Neural cell (in vitro differentiated cells): ENCODE measurements at regions not wholly inside any gene's neighbourhood (a gene's known extent, or its start where the extent isn't known, plus 50 kb on each side); places are given as distances from the start of the nearest gene placed in this dataset.

ENCODE experiments used
- H2AFZ ChIP-seq: fragments of 200-600, 300-800 bp; sonication (generic), shearing (Covaris generic); 2 replicates; pipeline ENCODE4 v1.6.0; 2014; ENCODE audit warnings: low read depth, mild to moderate bottlenecking, antibody characterized with exemption, low read length, moderate library complexity
- H3F3A ChIP-seq: fragments of 200-600 bp; shearing (Covaris generic); 2 replicates; pipeline ENCODE4 v1.6.1; 2016; ENCODE audit warnings: mild to moderate bottlenecking, moderate library complexity, mixed read lengths, antibody characterized with exemption, low read length; ENCODE audit not compliant: insufficient read depth, poor library complexity, severe bottlenecking
- H3K27ac ChIP-seq: fragments of 200-600, 300-800 bp; sonication (generic), shearing (Covaris generic); 2 replicates; pipeline ENCODE4 v1.5.1; 2014; ENCODE audit warnings: mild to moderate bottlenecking, low read length, moderate library complexity
- H3K27me3 ChIP-seq: fragments of 300-800, 200-600 bp; sonication (generic), shearing (Covaris generic); 2 replicates; pipeline ENCODE4 v1.6.0; 2014; ENCODE audit warnings: mild to moderate bottlenecking, low read depth, low read length, moderate library complexity; ENCODE audit not compliant: insufficient read depth
- H3K36me3 ChIP-seq: fragments of 300-800, 200-600 bp; sonication (generic), shearing (Covaris generic); 2 replicates; pipeline ENCODE4 v1.5.1; 2014; ENCODE audit warnings: mild to moderate bottlenecking, antibody characterized with exemption, low read length, moderate library complexity; ENCODE audit not compliant: insufficient read depth
- H3K4me2 ChIP-seq: fragments of 300-800, 200-600 bp; sonication (generic), shearing (Covaris generic); 2 replicates; pipeline ENCODE4 v1.6.0; 2014; ENCODE audit warnings: mild to moderate bottlenecking, low read length
- H3K4me3 ChIP-seq: fragments of 300-800, 200-600 bp; sonication (generic), shearing (Covaris generic); 2 replicates; pipeline ENCODE4 v1.5.1; 2014; ENCODE audit warnings: mild to moderate bottlenecking, low read length, moderate library complexity
- H3K79me2 ChIP-seq: fragments of 200-600 bp; shearing (Covaris generic); replicated peaks from 2 replicates; pipeline ENCODE4 v1.6.0; 2014; ENCODE audit warnings: mild to moderate bottlenecking, low read length, moderate library complexity; ENCODE audit not compliant: insufficient read depth
- H3K9ac ChIP-seq: fragments of 300-800, 200-600 bp; sonication (generic), shearing (Covaris generic); 2 replicates; pipeline ENCODE4 v1.6.1; 2016; ENCODE audit warnings: mild to moderate bottlenecking, low read length, mixed read lengths
- H3K9me2 ChIP-seq: fragments of 200-600 bp; shearing (Covaris generic); 2 replicates; pipeline ENCODE4 v1.6.1; 2016; ENCODE audit warnings: mild to moderate bottlenecking, low read length, mixed read lengths; ENCODE audit not compliant: insufficient read depth
- H3K9me3 ChIP-seq: fragments of 200-600, 300-800 bp; sonication (generic), shearing (Covaris generic); 2 replicates; pipeline ENCODE4 v1.6.1; 2016; ENCODE audit warnings: mild to moderate bottlenecking, mixed run types, low read length, moderate library complexity, mixed read lengths
- H4K20me1 ChIP-seq: fragments of 200-600 bp; shearing (Covaris generic); 2 replicates; pipeline ENCODE4 v1.6.1; 2016; ENCODE audit warnings: mild to moderate bottlenecking, mixed run types; ENCODE audit not compliant: insufficient read depth
- EP300 ChIP-seq: fragments of 450-650 bp; conservative IDR thresholded peaks from 2 replicates; pipeline ENCODE4 v1.6.1; 2014; ENCODE audit warnings: antibody characterized with exemption, mild to moderate bottlenecking, moderate library complexity; ENCODE audit not compliant: poor library complexity, severe bottlenecking
- EZH2 ChIP-seq: fragments of 200-600, 300-800 bp; shearing (Covaris generic), sonication (generic); IDR thresholded peaks from 2 replicates; pipeline ENCODE4 v1.6.1; 2014; ENCODE audit warnings: antibody characterized with exemption, low read length, borderline replicate concordance, mild to moderate bottlenecking; ENCODE audit not compliant: insufficient read depth, poor library complexity, severe bottlenecking
- MXI1 ChIP-seq: fragments of 450-650 bp; conservative IDR thresholded peaks from 2 replicates; pipeline ENCODE4 v1.6.1; 2014; ENCODE audit warnings: antibody characterized with exemption, mild to moderate bottlenecking; ENCODE audit not compliant: poor library complexity, severe bottlenecking
- POLR2AphosphoS5 ChIP-seq: IDR thresholded peaks from 2 replicates; pipeline ENCODE4 v1.6.1; 2012
- RAD21 ChIP-seq: fragments of 450-650 bp; conservative IDR thresholded peaks from 2 replicates; pipeline ENCODE4 v1.6.1; 2014; ENCODE audit warnings: antibody characterized with exemption, mild to moderate bottlenecking, moderate library complexity
- SMC3 ChIP-seq: fragments of 450-650 bp; conservative IDR thresholded peaks from 2 replicates; pipeline ENCODE4 v1.6.1; 2014; ENCODE audit warnings: antibody characterized with exemption, mild to moderate bottlenecking, moderate library complexity; ENCODE audit not compliant: poor library complexity
- TAF1 ChIP-seq: IDR thresholded peaks from 2 replicates; pipeline ENCODE4 v1.6.1; 2012; ENCODE audit warnings: low read depth
- TF ChIP-seq, protein P1 (sequence below): fragments of 450-650 bp; IDR thresholded peaks from 2 replicates; pipeline ENCODE4 v1.5.1; 2014; ENCODE audit warnings: antibody characterized with exemption, mild to moderate bottlenecking, moderate library complexity; ENCODE audit not compliant: poor library complexity, severe bottlenecking
- TF ChIP-seq, protein P2 (sequence below): IDR thresholded peaks from 2 replicates; pipeline ENCODE4 v1.6.1; 2012; ENCODE audit warnings: borderline replicate concordance

DNA sequence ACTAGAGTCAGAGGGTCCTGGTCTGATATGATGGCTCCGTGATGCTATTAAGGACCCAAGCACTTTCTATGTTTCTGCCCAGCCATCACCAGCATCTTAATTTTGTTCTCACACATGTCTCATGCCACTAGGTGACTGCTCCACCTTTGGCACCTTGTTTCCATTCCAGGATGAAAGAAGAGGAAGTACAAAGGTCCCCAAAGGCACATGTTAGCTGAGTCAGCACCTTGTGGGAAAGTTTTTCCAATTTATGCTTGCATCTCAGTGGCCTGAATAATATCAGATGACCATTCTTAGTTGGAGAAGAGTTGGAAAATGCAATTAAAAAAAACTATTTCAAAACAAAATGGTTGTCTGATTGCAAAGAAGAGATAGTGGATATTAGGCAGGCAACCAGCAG, 341.0 kb upstream of the NPSR1 start:
- no peak for TF ChIP-seq EZH2
- TF ChIP-seq RAD21, result no peak
- TF ChIP-seq, protein P1, sequence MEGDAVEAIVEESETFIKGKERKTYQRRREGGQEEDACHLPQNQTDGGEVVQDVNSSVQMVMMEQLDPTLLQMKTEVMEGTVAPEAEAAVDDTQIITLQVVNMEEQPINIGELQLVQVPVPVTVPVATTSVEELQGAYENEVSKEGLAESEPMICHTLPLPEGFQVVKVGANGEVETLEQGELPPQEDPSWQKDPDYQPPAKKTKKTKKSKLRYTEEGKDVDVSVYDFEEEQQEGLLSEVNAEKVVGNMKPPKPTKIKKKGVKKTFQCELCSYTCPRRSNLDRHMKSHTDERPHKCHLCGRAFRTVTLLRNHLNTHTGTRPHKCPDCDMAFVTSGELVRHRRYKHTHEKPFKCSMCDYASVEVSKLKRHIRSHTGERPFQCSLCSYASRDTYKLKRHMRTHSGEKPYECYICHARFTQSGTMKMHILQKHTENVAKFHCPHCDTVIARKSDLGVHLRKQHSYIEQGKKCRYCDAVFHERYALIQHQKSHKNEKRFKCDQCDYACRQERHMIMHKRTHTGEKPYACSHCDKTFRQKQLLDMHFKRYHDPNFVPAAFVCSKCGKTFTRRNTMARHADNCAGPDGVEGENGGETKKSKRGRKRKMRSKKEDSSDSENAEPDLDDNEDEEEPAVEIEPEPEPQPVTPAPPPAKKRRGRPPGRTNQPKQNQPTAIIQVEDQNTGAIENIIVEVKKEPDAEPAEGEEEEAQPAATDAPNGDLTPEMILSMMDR, result no peak
- no peak for TF ChIP-seq TAF1
- TF ChIP-seq POLR2AphosphoS5, result no peak
- H3K9me3 ChIP-seq, result peaks cover 5% of the 10 kb centered on the region

DNA sequence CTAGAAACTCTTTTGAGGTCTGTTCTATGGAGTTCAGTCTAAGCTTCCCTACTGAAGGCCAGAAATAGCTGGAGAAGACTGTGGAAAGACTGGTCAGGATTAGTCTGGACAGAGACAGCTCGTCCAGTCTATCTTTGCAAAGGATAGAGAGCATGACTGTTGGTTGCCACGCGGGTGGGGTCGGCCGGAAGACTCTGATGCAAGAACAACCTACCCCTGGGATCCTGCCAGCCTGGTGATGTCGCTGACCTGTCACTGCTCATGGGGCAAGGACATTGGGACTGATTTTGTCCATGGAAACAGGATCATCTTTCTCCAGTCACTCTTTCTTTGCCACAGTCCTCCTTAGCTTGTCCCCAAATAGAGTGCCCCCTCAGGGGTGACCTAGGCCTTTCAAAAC, 337.6 kb upstream of the NPSR1 start:
- no peak overlapping the region for H3K4me3 ChIP-seq
- no peaks in the 10 kb centered on the region for H3F3A ChIP-seq
- H3K4me2 ChIP-seq, result no peak overlapping the region
- no peak overlapping the region for H2AFZ ChIP-seq
- no peaks in the 10 kb centered on the region for H3K79me2 ChIP-seq
- H3K9ac ChIP-seq, result no peak overlapping the region
- TF ChIP-seq SMC3, result no peak
- TF ChIP-seq, protein P2, sequence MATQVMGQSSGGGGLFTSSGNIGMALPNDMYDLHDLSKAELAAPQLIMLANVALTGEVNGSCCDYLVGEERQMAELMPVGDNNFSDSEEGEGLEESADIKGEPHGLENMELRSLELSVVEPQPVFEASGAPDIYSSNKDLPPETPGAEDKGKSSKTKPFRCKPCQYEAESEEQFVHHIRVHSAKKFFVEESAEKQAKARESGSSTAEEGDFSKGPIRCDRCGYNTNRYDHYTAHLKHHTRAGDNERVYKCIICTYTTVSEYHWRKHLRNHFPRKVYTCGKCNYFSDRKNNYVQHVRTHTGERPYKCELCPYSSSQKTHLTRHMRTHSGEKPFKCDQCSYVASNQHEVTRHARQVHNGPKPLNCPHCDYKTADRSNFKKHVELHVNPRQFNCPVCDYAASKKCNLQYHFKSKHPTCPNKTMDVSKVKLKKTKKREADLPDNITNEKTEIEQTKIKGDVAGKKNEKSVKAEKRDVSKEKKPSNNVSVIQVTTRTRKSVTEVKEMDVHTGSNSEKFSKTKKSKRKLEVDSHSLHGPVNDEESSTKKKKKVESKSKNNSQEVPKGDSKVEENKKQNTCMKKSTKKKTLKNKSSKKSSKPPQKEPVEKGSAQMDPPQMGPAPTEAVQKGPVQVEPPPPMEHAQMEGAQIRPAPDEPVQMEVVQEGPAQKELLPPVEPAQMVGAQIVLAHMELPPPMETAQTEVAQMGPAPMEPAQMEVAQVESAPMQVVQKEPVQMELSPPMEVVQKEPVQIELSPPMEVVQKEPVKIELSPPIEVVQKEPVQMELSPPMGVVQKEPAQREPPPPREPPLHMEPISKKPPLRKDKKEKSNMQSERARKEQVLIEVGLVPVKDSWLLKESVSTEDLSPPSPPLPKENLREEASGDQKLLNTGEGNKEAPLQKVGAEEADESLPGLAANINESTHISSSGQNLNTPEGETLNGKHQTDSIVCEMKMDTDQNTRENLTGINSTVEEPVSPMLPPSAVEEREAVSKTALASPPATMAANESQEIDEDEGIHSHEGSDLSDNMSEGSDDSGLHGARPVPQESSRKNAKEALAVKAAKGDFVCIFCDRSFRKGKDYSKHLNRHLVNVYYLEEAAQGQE, result no peak
- TF ChIP-seq MXI1, result no peak
- no peak for TF ChIP-seq EZH2
- TF ChIP-seq RAD21, result no peak
- TF ChIP-seq, protein P1, result no peak
- TF ChIP-seq TAF1, result no peak
- no peak for TF ChIP-seq POLR2AphosphoS5
- TF ChIP-seq EP300, result no peak
- H4K20me1 ChIP-seq, result no peaks in the 10 kb centered on the region
- H3K36me3 ChIP-seq, result no peaks in the 10 kb centered on the region
- H3K27me3 ChIP-seq, result no peaks in the 10 kb centered on the region
- no peak overlapping the region for H3K27ac ChIP-seq
- no peaks in the 10 kb centered on the region for H3K9me2 ChIP-seq
- H3K9me3 ChIP-seq, result no peaks in the 10 kb centered on the region

More for the DNA sequence above, 341.0 kb upstream of the NPSR1 start:
- no peaks in the 10 kb centered on the region for H3K9me2 ChIP-seq
- no peaks in the 10 kb centered on the region for H3K36me3 ChIP-seq
- H3K9ac ChIP-seq, result no peak overlapping the region
- H4K20me1 ChIP-seq, result no peaks in the 10 kb centered on the region
- no peaks in the 10 kb centered on the region for H3K79me2 ChIP-seq
- H3K4me3 ChIP-seq, result no peak overlapping the region
- H3K27ac ChIP-seq, result no peak overlapping the region
- no peak overlapping the region for H2AFZ ChIP-seq
- no peaks in the 10 kb centered on the region for H3F3A ChIP-seq
- no peaks in the 10 kb centered on the region for H3K27me3 ChIP-seq
- no peak overlapping the region for H3K4me2 ChIP-seq
